ENCODE measurements at regions not wholly inside any gene's neighbourhood (a gene's known extent, or its start where the extent isn't known, plus 50 kb on each side); places are given as distances from the start of the nearest gene placed in this dataset.

DNA sequence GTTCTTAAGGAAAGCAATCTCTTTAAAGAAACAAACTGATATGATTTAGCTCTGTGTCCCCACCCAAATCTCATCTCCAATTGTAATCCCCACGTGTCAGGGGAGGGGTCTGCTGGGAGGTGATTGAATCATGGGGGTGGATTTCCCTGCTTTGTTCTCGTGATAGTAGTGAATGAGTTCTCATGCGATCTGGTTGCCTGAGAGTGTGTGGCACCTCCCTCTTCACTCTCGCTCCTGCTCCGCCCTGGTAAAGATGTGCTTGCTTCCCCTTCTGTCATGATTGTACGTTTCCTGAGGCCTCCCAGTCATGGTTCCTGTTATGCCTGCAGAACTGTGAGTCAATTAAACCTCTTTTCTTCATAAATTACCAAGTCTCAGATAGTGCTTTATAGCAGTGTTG, 412.7 kb upstream of the SMC2 start:
- H3K36me3 ChIP-seq = no peaks in the 10 kb centered on the region
- H3K9me3 ChIP-seq = no peaks in the 10 kb centered on the region
- TF ChIP-seq, protein P1, sequence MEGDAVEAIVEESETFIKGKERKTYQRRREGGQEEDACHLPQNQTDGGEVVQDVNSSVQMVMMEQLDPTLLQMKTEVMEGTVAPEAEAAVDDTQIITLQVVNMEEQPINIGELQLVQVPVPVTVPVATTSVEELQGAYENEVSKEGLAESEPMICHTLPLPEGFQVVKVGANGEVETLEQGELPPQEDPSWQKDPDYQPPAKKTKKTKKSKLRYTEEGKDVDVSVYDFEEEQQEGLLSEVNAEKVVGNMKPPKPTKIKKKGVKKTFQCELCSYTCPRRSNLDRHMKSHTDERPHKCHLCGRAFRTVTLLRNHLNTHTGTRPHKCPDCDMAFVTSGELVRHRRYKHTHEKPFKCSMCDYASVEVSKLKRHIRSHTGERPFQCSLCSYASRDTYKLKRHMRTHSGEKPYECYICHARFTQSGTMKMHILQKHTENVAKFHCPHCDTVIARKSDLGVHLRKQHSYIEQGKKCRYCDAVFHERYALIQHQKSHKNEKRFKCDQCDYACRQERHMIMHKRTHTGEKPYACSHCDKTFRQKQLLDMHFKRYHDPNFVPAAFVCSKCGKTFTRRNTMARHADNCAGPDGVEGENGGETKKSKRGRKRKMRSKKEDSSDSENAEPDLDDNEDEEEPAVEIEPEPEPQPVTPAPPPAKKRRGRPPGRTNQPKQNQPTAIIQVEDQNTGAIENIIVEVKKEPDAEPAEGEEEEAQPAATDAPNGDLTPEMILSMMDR (IDR thresholded peaks at IDR 0.05) = no peak
- no peak overlapping the region for H3K27ac ChIP-seq
- no peak overlapping the region for H3K4me3 ChIP-seq
- DNase-seq = no peak
- intact Hi-C loops (cut with DNase I) = no loop called here
- H3K9ac ChIP-seq (ENCODE audit: low read depth in 2 of 2, low read length in 2 of 2) = no peak overlapping the region
- H3K4me1 ChIP-seq = no peaks in the 10 kb centered on the region
- H3K27me3 ChIP-seq = no peaks in the 10 kb centered on the region

DNA sequence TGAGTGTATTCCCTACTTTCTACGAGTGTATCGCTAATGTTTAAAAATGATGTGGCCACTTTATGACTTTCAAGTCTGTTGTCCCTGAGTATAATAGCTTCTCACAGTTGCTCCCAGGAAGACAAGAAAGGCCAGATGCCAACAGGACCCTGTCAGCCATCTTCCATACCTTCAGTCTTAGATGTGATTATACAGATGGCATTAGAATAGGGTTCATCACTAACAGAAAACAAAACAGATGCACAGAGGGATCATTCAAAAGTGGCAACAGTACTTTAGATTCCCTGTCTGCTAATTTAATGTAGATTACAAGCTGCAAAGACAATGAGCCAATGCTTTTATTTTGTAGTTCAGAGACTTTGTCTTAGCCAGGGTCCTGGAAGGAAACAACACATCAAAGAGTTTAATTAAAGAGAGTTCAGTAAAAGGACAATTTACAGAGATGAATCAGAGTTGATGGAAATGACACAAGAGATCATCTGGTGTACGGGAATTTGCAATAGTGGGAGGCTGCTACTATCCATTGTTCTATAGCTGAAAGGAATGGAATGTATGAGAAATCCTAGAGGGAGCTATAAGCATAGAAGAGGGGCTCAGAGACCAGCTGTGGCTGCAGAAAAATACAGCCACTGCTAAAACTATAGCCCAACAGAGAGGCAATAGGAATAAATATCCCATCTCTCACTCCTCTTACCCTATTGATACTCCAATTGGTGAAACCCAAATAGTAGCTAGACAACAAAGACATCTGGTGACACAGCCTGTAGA, 393.7 kb upstream of the SMC2 start:
- DNase-seq = no peak
- intact Hi-C loops (cut with DNase I) = no loop called here

DNA sequence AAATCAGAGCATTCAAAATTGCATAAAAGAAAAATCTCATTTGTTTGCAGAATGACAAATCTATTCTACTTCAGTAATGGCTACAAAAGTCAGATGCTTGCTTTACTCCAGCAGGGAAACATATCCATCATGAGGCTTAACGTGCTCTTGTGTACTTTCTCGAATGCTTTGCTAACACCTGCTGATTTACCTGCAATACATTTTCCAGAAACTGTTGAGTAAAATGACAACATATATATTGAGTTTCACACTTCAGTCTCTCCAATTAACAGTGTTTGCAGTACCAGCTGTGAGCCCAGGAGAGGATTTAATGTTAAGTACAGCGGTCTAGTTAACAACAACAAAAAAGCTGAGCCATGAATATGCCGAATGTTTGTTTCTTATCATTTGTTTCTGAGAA, 391.5 kb upstream of the SMC2 start:
- Histone ChIP-seq H3K9me3 (no peaks in the 10 kb centered on the region), H3K9ac (ENCODE audit: low read depth in 2 of 2, low read length in 2 of 2) (no peak overlapping the region), H3K27me3 (no peaks in the 10 kb centered on the region), H3K36me3 (no peaks in the 10 kb centered on the region), H3K27ac (no peak overlapping the region), H3K4me3 (no peak overlapping the region), H3K4me1 (no peaks in the 10 kb centered on the region)
- DNase-seq = no peak
- intact Hi-C loops (cut with DNase I) = no loop called here
- TF ChIP-seq, protein P1 (IDR thresholded peaks at IDR 0.05) = no peak

More for the DNA sequence above, 393.7 kb upstream of the SMC2 start:
- Histone ChIP-seq H3K9me3 (no peaks in the 10 kb centered on the region), H3K4me1 (no peaks in the 10 kb centered on the region), H3K9ac (ENCODE audit: low read depth in 2 of 2, low read length in 2 of 2) (no peak overlapping the region), H3K4me3 (no peak overlapping the region), H3K27ac (no peak overlapping the region), H3K27me3 (no peaks in the 10 kb centered on the region), H3K36me3 (no peaks in the 10 kb centered on the region)
- TF ChIP-seq, protein P1 (IDR thresholded peaks at IDR 0.05) = no peak

DNA sequence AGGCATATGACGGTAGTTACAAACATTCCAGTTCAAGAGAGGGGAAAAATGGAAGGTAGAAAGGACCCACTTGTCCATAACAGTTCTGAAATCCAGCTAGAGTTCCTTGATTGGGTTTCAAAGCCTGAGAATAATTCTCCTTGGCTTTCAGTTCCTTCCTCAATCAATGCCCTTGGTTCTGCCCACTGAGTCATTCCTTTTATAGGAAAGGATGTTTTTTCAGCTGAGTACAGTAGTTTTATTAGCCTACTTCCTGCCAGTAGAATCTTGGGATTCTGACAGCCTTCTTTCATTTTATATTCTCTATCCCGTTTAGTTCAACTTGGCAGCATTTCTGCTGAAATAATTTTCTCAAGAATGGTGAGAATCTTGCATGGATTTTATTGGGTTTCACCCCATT, 386.9 kb upstream of the SMC2 start:
- no peak for DNase-seq
- Histone ChIP-seq H3K9me3 (no peaks in the 10 kb centered on the region), H3K9ac (ENCODE audit: low read depth in 2 of 2, low read length in 2 of 2) (no peak overlapping the region), H3K27me3 (no peaks in the 10 kb centered on the region), H3K4me3 (no peak overlapping the region), H3K4me1 (no peaks in the 10 kb centered on the region), H3K27ac (no peak overlapping the region), H3K36me3 (no peaks in the 10 kb centered on the region)
- TF ChIP-seq, protein P1 (IDR thresholded peaks at IDR 0.05) = no peak
- intact Hi-C loops (cut with DNase I) = no loop called here

DNA sequence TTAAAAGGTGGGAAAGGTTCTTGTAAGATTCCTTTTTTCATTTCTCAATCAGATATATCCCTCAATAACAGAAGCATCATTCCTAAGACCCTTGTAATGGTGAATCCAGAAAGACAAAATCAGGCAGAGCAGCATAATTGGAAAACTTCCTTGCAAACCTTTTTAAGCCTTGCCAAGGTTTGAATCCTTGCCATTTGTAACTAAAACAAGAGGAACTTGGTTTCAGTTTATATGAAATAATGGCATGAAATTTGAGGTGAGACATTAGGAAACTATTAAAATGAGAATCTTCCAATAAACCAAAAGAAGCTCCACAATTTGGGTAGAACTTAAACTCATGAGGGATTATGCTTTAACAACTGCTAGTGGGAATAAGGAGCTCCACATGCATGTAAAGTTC, 384.7 kb upstream of the SMC2 start:
- Histone ChIP-seq H3K27ac (no peak overlapping the region), H3K4me1 (no peaks in the 10 kb centered on the region), H3K9me3 (no peaks in the 10 kb centered on the region), H3K36me3 (no peaks in the 10 kb centered on the region), H3K27me3 (no peaks in the 10 kb centered on the region), H3K9ac (ENCODE audit: low read depth in 2 of 2, low read length in 2 of 2) (no peak overlapping the region), H3K4me3 (no peak overlapping the region)
- DNase-seq = no peak
- intact Hi-C loops (cut with DNase I) = no loop called here
- TF ChIP-seq, protein P1 (IDR thresholded peaks at IDR 0.05) = no peak
